GM23248 (cell line): ENCODE measurements at regions not wholly inside any gene's neighbourhood (a gene's known extent, or its start where the extent isn't known, plus 50 kb on each side); places are given as distances from the start of the nearest gene placed in this dataset.

Source experiments
- DNase-seq: peaks from one replicate; pipeline ENCODE4 v3.0.0-alpha.2; 2015
- H2AFZ ChIP-seq: fragments of 200-600 bp; sonication (generic); 2 replicates; pipeline ENCODE4 v1.6.1; 2016; ENCODE audit warnings: antibody characterized with exemption
- H3F3A ChIP-seq: fragments of 200-600 bp; sonication (generic); 2 replicates; pipeline ENCODE4 v1.6.1; 2016; ENCODE audit warnings: mild to moderate bottlenecking, antibody characterized with exemption, mixed run types; ENCODE audit not compliant: insufficient read depth
- H3K27ac ChIP-seq: fragments of 200-600 bp; sonication (generic); 2 replicates; pipeline ENCODE4 v1.5.1; 2016; ENCODE audit warnings: mild to moderate bottlenecking
- H3K27me3 ChIP-seq: fragments of 200-600 bp; sonication (generic); replicated peaks from 2 replicates; pipeline ENCODE4 v1.6.1; 2016; ENCODE audit warnings: mild to moderate bottlenecking; ENCODE audit not compliant: insufficient read depth
- H3K36me3 ChIP-seq: fragments of 200-600 bp; sonication (generic); 2 replicates; pipeline ENCODE4 v1.6.1; 2016; ENCODE audit warnings: low read depth, mild to moderate bottlenecking
- H3K4me1 ChIP-seq: fragments of 200-600 bp; sonication (generic); 2 replicates; pipeline ENCODE4 v1.6.1; 2016; ENCODE audit warnings: mild to moderate bottlenecking; ENCODE audit not compliant: insufficient read depth
- H3K4me2 ChIP-seq: fragments of 200-600 bp; sonication (generic); one replicate; pipeline ENCODE4 v1.6.1; 2016; ENCODE audit warnings: mild to moderate bottlenecking; ENCODE audit not compliant: unreplicated experiment
- H3K4me3 ChIP-seq: fragments of 200-600 bp; sonication (generic); 2 replicates; pipeline ENCODE4 v1.5.1; 2016; ENCODE audit warnings: mild to moderate bottlenecking
- H3K79me2 ChIP-seq: fragments of 200-600 bp; sonication (generic); 2 replicates; pipeline ENCODE4 v1.6.1; 2016; ENCODE audit warnings: mild to moderate bottlenecking; ENCODE audit not compliant: insufficient read depth
- H3K9ac ChIP-seq: fragments of 200-600 bp; sonication (generic); 2 replicates; pipeline ENCODE4 v1.6.1; 2016; ENCODE audit warnings: mild to moderate bottlenecking
- H3K9me2 ChIP-seq: fragments of 200-600 bp; sonication (generic); 2 replicates; pipeline ENCODE4 v1.6.1; 2016; ENCODE audit warnings: mixed run types, mild to moderate bottlenecking, moderate library complexity; ENCODE audit not compliant: insufficient read depth
- H3K9me3 ChIP-seq: fragments of 200-600 bp; sonication (generic); one replicate; pipeline ENCODE4 v1.6.1; 2017; ENCODE audit warnings: low read depth
- H4K20me1 ChIP-seq: fragments of 200-600 bp; sonication (generic); 2 replicates; pipeline ENCODE4 v1.6.0; 2016; ENCODE audit not compliant: insufficient read depth
- EZH2 ChIP-seq: fragments of 200-600 bp; sonication (generic); IDR thresholded peaks from 2 replicates; pipeline ENCODE4 v1.6.1; 2018; ENCODE audit warnings: antibody characterized with exemption, mild to moderate bottlenecking; ENCODE audit not compliant: insufficient read depth, poor library complexity, severe bottlenecking
- EZH2phosphoT487 ChIP-seq: fragments of 200-600 bp; sonication (generic); IDR thresholded peaks from 2 replicates; pipeline ENCODE4 v1.6.1; 2018; ENCODE audit warnings: antibody characterized with exemption, moderate library complexity, mild to moderate bottlenecking, low read depth; ENCODE audit not compliant: insufficient read depth
- WGBS, 2 experiments: methylation state at CpG; one replicate each; pipeline ENCODE4 v1.1.6; 2015 to 2017; ENCODE audit warnings: low lambda C conversion rate in 2 of 2, low coverage in 1 of 2; ENCODE audit errors: missing lambda C conversion rate in 2 of 2; 5-methylcytosine and 5-hydroxymethylcytosine counted together
- in situ Hi-C: fragments of 300-500 bp; cut with MboI; formaldehyde crosslinking; loops from 2 replicates; pipeline ENCODE4 v1.15.0; 2020

DNA sequence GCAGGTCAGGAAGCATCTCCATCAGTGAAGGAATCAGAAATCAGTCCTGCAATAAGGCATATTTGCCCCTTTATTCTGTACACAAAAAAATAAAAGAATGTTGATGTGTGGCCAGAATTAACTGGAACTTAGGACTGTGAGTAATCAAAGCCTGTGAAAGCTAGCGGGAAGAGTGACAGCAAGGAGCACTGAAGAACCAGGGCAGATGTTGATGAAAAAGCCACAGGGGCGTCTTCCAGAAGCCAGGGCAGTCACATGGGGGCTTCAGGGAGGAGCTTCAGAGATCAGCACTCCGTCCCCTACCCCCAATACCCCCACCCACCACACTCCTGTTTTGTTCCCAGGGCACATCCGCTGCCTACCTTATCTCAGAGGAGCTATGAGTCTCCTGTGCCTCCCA lies 502.8 kb downstream of the AJAP1 start:
- no peaks in the 10 kb centered on the region for H3K79me2 ChIP-seq
- WGBS, 2 experiments = 9 to 13% methylated on average over 1 to 4 of the region's 4 CpGs
- H3K4me2 ChIP-seq = no peak overlapping the region
- no peak overlapping the region for H2AFZ ChIP-seq
- no peaks in the 10 kb centered on the region for H3F3A ChIP-seq
- H4K20me1 ChIP-seq = no peaks in the 10 kb centered on the region
- H3K4me1 ChIP-seq = no peaks in the 10 kb centered on the region
- H3K9me2 ChIP-seq = no peaks in the 10 kb centered on the region
- no peak overlapping the region for H3K4me3 ChIP-seq
- no peak overlapping the region for H3K9ac ChIP-seq
- in situ Hi-C loops = no loop called here
- H3K27ac ChIP-seq = no peak overlapping the region
- H3K9me3 ChIP-seq = no peaks in the 10 kb centered on the region
- H3K36me3 ChIP-seq = no peaks in the 10 kb centered on the region
- TF ChIP-seq EZH2 (no peak), EZH2phosphoT487 (no peak)
- no peak for DNase-seq
- no peaks in the 10 kb centered on the region for H3K27me3 ChIP-seq

DNA sequence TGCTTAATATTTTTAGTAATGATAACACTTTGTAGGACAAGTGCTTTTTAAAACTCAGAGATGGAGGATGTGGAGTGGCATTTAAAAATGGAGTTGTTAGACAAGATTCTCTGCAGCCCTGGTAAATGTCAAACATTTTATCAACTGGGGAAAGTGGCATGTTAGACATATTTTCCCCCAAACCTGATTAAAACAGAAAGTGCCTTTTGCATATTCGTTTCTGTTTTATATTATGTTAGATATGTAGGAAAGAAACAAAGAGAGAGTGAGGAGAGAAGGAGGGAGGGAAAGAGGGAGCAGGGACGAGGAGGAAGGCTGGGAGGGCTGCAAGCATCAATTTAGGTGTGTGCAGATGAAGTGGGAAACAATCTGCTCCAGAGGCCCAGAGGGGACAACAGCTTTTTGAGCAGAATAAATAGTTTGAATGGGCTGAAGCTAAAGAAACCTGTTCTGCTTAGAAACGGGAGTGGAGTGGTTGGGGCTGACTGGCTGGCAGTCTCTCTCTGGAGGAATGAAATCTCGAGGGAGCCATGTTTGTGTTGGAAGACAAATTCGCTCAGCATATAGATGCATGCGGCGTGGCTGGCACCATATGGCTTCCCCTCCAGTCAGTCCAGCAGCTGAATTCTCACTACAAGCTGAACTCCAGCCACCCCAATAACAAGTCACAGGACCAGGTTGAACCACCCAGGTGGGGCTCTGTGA lies 502.2 kb downstream of the AJAP1 start:
- TF ChIP-seq EZH2phosphoT487 = no peak
- no peak for TF ChIP-seq EZH2
- Histone ChIP-seq H2AFZ (no peak overlapping the region), H3K9me3 (no peaks in the 10 kb centered on the region), H3K4me2 (no peak overlapping the region), H3K27ac (no peak overlapping the region), H3K4me3 (no peak overlapping the region), H3K36me3 (no peaks in the 10 kb centered on the region), H3K4me1 (no peaks in the 10 kb centered on the region), H3K9ac (no peak overlapping the region), H3F3A (no peaks in the 10 kb centered on the region), H3K27me3 (no peaks in the 10 kb centered on the region), H3K79me2 (no peaks in the 10 kb centered on the region), H4K20me1 (no peaks in the 10 kb centered on the region), H3K9me2 (no peaks in the 10 kb centered on the region)
- in situ Hi-C loops = no loop called here
- DNase-seq = no peak
- WGBS, 2 experiments = 15% methylated on average over 7 of the region's 7 CpGs

DNA sequence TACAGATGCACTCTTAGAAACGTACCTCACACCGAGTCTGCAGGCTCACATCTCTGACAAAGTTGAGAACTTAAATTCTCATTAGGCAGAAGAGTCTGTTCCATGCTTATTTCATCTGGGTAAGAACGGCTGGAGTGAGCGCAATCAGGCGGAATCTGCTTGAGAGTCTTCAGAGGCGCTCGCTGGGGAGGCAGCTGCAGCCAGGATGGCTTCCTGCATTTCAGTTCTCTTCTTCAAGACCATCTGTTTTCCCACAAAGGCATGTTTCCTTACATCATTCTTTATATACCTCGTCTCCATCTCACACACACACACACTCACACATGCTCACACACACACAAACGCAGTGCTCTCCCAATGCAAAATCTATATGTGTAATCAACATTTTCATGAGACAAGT lies 497.1 kb downstream of the AJAP1 start:
- no peak for DNase-seq
- TF ChIP-seq EZH2 (no peak), EZH2phosphoT487 (no peak)
- H3K4me1 ChIP-seq = no peaks in the 10 kb centered on the region
- no peaks in the 10 kb centered on the region for H3F3A ChIP-seq
- H3K4me2 ChIP-seq = no peak overlapping the region
- H3K27ac ChIP-seq = no peak overlapping the region
- no peak overlapping the region for H3K9ac ChIP-seq
- no peaks in the 10 kb centered on the region for H3K9me2 ChIP-seq
- no peaks in the 10 kb centered on the region for H3K79me2 ChIP-seq
- H3K27me3 ChIP-seq = no peaks in the 10 kb centered on the region
- H3K9me3 ChIP-seq = no peaks in the 10 kb centered on the region
- H4K20me1 ChIP-seq = no peaks in the 10 kb centered on the region
- in situ Hi-C loops = no loop called here
- 8 to 13% methylated on average over 9 of the region's 9 CpGs for WGBS, 2 experiments
- H3K4me3 ChIP-seq = no peak overlapping the region
- no peak overlapping the region for H2AFZ ChIP-seq
- H3K36me3 ChIP-seq = no peaks in the 10 kb centered on the region

DNA sequence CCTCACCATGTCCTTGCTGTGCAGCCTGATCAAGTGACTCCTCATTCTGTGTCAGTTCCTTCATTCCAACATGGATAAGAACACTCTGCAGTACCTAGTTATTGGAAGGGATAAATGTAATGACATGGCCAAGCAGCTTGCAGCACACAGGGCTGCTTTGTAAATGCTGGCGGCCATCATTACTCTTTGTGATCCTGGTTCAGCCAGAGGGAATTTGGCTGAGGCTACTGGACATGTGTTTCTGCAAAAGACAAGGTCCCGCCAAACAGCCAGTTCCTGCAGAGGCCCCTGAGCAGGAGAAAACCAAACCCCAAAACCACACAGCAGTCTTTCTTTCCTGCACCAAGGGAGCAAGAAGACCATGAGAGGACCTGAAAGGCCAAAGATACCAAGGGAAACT lies 495.8 kb downstream of the AJAP1 start:
- Histone ChIP-seq H3K27ac (no peak overlapping the region), H3K4me2 (no peak overlapping the region), H3K4me3 (no peak overlapping the region), H3K36me3 (no peaks in the 10 kb centered on the region), H4K20me1 (no peaks in the 10 kb centered on the region), H3K27me3 (no peaks in the 10 kb centered on the region), H3K4me1 (no peaks in the 10 kb centered on the region), H3K9me2 (no peaks in the 10 kb centered on the region), H3F3A (no peaks in the 10 kb centered on the region), H3K9ac (no peak overlapping the region), H3K9me3 (no peaks in the 10 kb centered on the region), H3K79me2 (no peaks in the 10 kb centered on the region), H2AFZ (no peak overlapping the region)
- TF ChIP-seq EZH2phosphoT487 = no peak
- no peak for TF ChIP-seq EZH2
- in situ Hi-C loops = no loop called here
- 24 to 27% methylated on average over 2 of the region's 2 CpGs for WGBS, 2 experiments
- no peak for DNase-seq

DNA sequence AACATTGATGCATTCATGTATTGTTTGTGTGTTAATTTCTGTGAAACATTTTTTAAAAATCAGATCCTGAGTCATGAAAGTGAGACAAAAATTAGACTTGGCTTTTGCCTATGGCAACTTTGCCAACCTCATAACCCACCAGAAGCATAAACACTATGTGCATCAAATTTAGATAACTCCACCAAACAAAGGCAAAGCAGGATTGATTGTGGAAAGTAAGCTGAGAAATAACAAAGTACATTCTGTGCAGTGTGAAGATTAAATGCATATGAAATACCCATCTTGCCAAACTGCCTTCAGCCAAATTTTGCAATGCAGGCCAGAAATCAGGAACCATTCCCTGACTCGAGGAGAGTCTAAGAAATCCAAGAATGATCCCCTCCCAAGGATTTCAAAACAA lies 493.4 kb downstream of the AJAP1 start:
- Histone ChIP-seq H3K4me1 (no peaks in the 10 kb centered on the region), H3F3A (no peaks in the 10 kb centered on the region), H3K4me3 (no peak overlapping the region), H3K27me3 (no peaks in the 10 kb centered on the region), H3K9me2 (no peaks in the 10 kb centered on the region), H3K79me2 (no peaks in the 10 kb centered on the region), H3K4me2 (no peak overlapping the region), H4K20me1 (no peaks in the 10 kb centered on the region), H3K9ac (no peak overlapping the region), H3K9me3 (no peaks in the 10 kb centered on the region), H3K27ac (no peak overlapping the region), H3K36me3 (no peaks in the 10 kb centered on the region), H2AFZ (no peak overlapping the region)
- no peak for TF ChIP-seq EZH2
- TF ChIP-seq EZH2phosphoT487 = no peak
- in situ Hi-C loops = no loop called here
- DNase-seq = no peak
- WGBS, 2 experiments = 0% methylated on average over 1 of the region's 1 CpG
